Uterus (tissue), 2 donors: ENCODE measurements at regions not wholly inside any gene's neighbourhood (a gene's known extent, or its start where the extent isn't known, plus 50 kb on each side); places are given as distances from the start of the nearest gene placed in this dataset.

ENCODE experiments used
- POLR2A ChIP-seq, 2 donors: fragments of 450-650 bp; IDR thresholded peaks; one replicate each; pipeline ENCODE4 v1.6.1; 2016; ENCODE audit warnings: antibody characterized with exemption in 2 of 2, mild to moderate bottlenecking in 1 of 2, moderate library complexity in 1 of 2
- TF ChIP-seq, protein P1 (sequence below), 4 experiments: fragments of 200-600 bp in 2 of 4; fragments of 450-650 bp in 2 of 4; sonication (generic) in 2 of 4; IDR thresholded peaks; one replicate each; pipeline ENCODE4 v1.5.1; 2016 to 2019; ENCODE audit warnings: antibody characterized with exemption in 4 of 4, mild to moderate bottlenecking in 2 of 4, moderate library complexity in 1 of 4

DNA sequence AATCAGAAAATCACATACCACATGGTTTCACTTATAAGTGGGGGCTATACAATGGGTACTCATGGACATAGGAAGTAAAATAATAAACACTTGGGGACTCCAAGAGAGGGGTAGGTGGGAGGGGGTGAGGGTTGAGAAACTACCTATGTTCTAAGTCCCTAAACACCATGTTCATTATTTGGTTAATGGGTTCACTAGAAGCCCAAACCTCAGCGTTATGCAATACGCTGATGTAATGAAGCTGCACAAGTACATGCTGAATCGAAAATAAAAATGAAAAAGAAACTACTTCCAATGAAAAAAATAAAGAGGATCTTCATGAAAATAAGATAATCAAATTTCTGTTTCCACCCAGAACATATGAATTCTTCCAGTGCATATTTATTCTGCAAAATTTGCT lies 208.5 kb downstream of the TMEM161B start:
- no peak for TF ChIP-seq POLR2A (IDR thresholded peaks at IDR 0.05)
- TF ChIP-seq, protein P1, sequence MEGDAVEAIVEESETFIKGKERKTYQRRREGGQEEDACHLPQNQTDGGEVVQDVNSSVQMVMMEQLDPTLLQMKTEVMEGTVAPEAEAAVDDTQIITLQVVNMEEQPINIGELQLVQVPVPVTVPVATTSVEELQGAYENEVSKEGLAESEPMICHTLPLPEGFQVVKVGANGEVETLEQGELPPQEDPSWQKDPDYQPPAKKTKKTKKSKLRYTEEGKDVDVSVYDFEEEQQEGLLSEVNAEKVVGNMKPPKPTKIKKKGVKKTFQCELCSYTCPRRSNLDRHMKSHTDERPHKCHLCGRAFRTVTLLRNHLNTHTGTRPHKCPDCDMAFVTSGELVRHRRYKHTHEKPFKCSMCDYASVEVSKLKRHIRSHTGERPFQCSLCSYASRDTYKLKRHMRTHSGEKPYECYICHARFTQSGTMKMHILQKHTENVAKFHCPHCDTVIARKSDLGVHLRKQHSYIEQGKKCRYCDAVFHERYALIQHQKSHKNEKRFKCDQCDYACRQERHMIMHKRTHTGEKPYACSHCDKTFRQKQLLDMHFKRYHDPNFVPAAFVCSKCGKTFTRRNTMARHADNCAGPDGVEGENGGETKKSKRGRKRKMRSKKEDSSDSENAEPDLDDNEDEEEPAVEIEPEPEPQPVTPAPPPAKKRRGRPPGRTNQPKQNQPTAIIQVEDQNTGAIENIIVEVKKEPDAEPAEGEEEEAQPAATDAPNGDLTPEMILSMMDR (IDR thresholded peaks at IDR 0.05) = no peak
